IgD-negative memory B cell (primary cell): ENCODE measurements at regions not wholly inside any gene's neighbourhood (a gene's known extent, or its start where the extent isn't known, plus 50 kb on each side); places are given as distances from the start of the nearest gene placed in this dataset.
"Not testable (repeated sequence)": the region's sequence is repeated elsewhere in the genome, so short reads cannot be mapped to it uniquely, and the experiment has no call there.

ENCODE experiments used
- H3K27ac Mint-ChIP-seq, 3 donors: one replicate each; pipeline ENCODE4 v1.8.0; 2020 to 2022; ENCODE audit warnings: mild to moderate bottlenecking in 3 of 3, mixed read lengths in 3 of 3, moderate library complexity in 1 of 3
- H3K27me3 Mint-ChIP-seq: one replicate; pipeline ENCODE4 v1.8.0; 2021; ENCODE audit warnings: mixed read lengths
- H3K36me3 Mint-ChIP-seq: one replicate; pipeline ENCODE4 v1.8.0; 2020; ENCODE audit warnings: mild to moderate bottlenecking, mixed read lengths
- H3K4me1 Mint-ChIP-seq, 3 donors: one replicate each; pipeline ENCODE4 v1.8.0; 2020 to 2022; ENCODE audit warnings: mixed read lengths in 3 of 3, mild to moderate bottlenecking in 1 of 3
- H3K4me3 Mint-ChIP-seq, 4 donors: one replicate each; pipeline ENCODE4 v1.8.0; 2020 to 2022; ENCODE audit warnings: mild to moderate bottlenecking in 4 of 4, mixed read lengths in 4 of 4, moderate library complexity in 3 of 4
- H3K9me3 Mint-ChIP-seq, 3 donors: one replicate each; pipeline ENCODE4 v1.8.0; 2020 to 2021; ENCODE audit warnings: mixed read lengths in 3 of 3, mild to moderate bottlenecking in 1 of 3

DNA sequence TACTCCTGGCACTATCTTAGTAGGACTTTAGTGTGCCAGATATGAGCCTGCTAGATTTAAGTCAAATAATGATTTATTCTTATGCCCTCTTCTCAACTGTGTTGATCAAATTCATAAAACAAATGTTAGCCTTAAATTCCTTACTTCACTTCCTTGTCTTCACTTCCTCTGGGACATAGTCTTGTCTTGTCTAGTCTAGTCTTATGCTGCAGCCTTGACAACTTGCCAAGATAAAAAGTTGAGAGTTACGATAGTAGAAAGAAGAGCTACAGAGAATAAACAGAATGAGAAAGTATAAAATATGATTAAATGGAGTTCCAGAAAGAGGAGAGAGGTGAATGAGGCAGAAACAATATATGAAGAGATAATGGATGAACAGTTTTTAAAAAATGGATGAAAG lies 378.1 kb downstream of the DAD1 start:
- Mint-ChIP-seq H3K9me3 (no peaks in the 10 kb centered on the region), H3K36me3 (no peaks in the 10 kb centered on the region), H3K4me1 (no peaks in the 10 kb centered on the region), H3K27me3 (peaks cover 21% of the 10 kb centered on the region), H3K4me3 (no peak overlapping the region), H3K27ac (no peak overlapping the region)

DNA sequence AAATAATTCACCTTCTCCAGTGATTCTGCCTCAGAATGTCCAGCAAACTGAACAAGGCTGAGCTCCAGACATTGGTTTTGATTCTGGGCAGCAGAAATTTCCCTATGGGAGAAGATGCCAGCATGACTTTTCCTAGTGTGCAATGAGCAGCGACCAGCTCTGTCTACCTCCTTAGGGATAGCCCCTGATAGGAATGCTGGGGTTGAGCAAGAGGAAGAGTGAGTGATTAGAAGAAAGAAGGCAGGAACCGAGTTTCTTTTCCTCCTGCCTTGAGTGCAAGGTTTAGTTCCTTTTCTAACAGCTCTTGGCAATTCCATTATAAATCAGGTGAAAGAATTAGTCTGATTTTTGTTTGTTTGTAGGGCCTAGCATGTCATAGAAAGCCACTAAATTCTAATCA lies 379.0 kb downstream of the DAD1 start:
- H3K4me3 Mint-ChIP-seq = no peak overlapping the region

DNA sequence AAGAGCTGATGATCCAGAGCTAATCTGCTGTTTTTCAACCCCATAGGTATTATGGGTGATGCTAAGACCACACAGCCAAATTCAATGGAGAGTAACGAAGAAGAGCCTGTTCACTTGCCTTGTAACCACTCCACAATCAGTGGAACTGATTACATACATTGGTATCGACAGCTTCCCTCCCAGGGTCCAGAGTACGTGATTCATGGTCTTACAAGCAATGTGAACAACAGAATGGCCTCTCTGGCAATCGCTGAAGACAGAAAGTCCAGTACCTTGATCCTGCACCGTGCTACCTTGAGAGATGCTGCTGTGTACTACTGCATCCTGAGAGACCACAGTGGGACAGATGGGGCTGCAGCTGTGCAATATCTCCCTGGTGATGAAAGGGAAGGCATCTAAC lies 386.0 kb downstream of the DAD1 start:
- H3K4me1 Mint-ChIP-seq = no peaks in the 10 kb centered on the region
- no peak overlapping the region for H3K27ac Mint-ChIP-seq
- no peaks in the 10 kb centered on the region for H3K36me3 Mint-ChIP-seq
- peaks cover 7% of the 10 kb centered on the region for H3K27me3 Mint-ChIP-seq
- H3K9me3 Mint-ChIP-seq = peaks cover 0 to under 1% (median under 1%) of the 10 kb centered on the region in 3 donors
- no peak overlapping the region for H3K4me3 Mint-ChIP-seq

More for the DNA sequence above, 379.0 kb downstream of the DAD1 start:
- H3K27ac Mint-ChIP-seq = no peak overlapping the region
- H3K36me3 Mint-ChIP-seq = no peaks in the 10 kb centered on the region
- H3K4me1 Mint-ChIP-seq = no peaks in the 10 kb centered on the region
- no peaks in the 10 kb centered on the region for H3K9me3 Mint-ChIP-seq
- H3K27me3 Mint-ChIP-seq = peaks cover 16% of the 10 kb centered on the region

GRCh38 chr14:22202313-22202712 lies 386.7 kb downstream of the DAD1 start:
- Mint-ChIP-seq H3K4me3 (no peak overlapping the region), H3K27ac (no peak overlapping the region), H3K9me3 (peaks cover 2 to 6% (median 6%) of the 10 kb centered on the region in 3 donors), H3K36me3 (peaks cover 3% of the 10 kb centered on the region), H3K27me3 (peaks cover 3% of the 10 kb centered on the region), H3K4me1 (no peaks in the 10 kb centered on the region)

DNA sequence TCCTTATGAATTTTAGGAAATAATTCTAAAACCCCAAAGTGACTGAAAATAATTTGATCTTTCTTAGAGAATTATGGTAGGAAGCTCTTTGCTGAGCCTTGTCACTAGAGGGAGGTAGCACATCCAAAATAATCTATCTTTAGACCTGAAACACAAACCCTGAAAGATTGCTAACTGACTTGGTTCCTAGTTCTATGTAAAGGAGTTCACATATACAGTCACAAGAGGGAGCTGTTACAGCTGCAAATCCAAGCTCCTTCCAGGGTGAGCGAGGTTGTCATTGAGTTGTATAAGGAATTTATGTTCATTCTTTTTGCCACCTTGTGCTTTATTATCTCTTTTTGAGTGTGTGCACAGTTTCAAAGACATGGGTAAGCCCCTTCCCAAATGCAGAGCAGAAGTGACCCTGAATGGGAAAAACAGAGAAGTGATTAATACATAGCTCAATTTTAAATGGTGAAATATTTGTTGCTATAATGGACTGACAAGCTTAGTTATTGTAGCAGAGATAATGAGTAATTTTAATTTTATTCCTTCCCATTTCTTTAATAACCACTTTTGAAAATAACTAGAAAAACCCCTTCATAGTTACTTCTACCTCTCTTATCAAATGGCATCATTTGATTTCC lies 387.9 kb downstream of the DAD1 start:
- H3K27me3 Mint-ChIP-seq = peaks cover 3% of the 10 kb centered on the region
- no peak overlapping the region for H3K4me3 Mint-ChIP-seq
- H3K4me1 Mint-ChIP-seq = no peaks in the 10 kb centered on the region
- H3K9me3 Mint-ChIP-seq = peaks cover 4 to 6% (median 6%) of the 10 kb centered on the region in 3 donors
- H3K27ac Mint-ChIP-seq = peak overlapping the region in 1 of 3 donors; percentile 6
- peaks cover 3% of the 10 kb centered on the region for H3K36me3 Mint-ChIP-seq

GRCh38 chr14:22200131-22200530 lies 388.9 kb downstream of the DAD1 start:
- H3K27ac Mint-ChIP-seq, H3K27me3 Mint-ChIP-seq, H3K36me3 Mint-ChIP-seq, H3K9me3 Mint-ChIP-seq, H3K4me1 Mint-ChIP-seq, H3K4me3 Mint-ChIP-seq: not testable (repeated sequence)

DNA sequence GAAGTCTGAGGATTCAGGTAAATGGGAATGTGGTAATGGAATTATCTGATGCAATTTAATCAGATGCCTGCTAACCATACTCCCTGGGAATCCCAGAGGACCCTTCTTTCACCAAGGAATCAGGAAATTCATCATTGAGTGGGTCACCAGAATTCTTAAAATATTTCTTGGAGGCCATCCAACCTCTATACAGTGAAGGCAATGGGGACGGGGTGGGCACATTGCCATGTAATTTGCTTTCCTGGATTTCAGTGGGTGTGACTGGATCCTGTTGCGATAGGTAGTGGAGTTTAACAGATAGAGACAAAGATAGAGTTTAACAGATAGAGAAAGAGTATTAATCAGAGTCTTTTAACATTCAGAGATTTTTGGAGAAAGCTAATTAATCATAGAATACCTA lies 394.4 kb downstream of the DAD1 start:
- Mint-ChIP-seq H3K36me3 (peaks cover 3% of the 10 kb centered on the region), H3K27ac (no peak overlapping the region), H3K9me3 (peaks cover 4 to 6% (median 6%) of the 10 kb centered on the region in 3 donors)

GRCh38 chr14:22190411-22191191 lies 398.4 kb downstream of the DAD1 start:
- Mint-ChIP-seq H3K27me3 (peaks cover 6% of the 10 kb centered on the region), H3K27ac (no peak overlapping the region), H3K36me3 (no peaks in the 10 kb centered on the region), H3K9me3 (no peaks in the 10 kb centered on the region), H3K4me1 (no peaks in the 10 kb centered on the region), H3K4me3 (no peak overlapping the region)

More for the DNA sequence above, 394.4 kb downstream of the DAD1 start:
- Mint-ChIP-seq H3K27me3 (peaks cover 7% of the 10 kb centered on the region), H3K4me1 (no peaks in the 10 kb centered on the region), H3K4me3 (no peak overlapping the region)

DNA sequence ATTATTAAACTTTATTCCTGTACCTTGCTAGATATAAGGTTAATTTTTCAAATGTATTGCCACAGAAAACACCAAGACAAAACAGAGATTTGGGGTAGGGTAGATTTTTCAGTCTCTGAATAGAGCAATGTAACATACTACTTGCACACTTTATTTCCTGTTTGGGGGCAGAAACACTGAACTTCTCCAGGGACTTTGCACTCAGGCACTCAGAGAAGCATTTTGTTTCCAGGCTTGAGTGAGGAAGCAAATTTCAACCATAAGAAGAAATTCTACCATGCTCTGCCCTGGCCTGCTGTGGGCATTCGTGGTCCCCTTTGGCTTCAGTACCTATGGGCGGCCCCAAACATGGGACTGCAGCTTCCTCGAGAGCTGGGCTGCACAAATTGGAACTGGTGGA lies 399.1 kb downstream of the DAD1 start:
- Mint-ChIP-seq H3K27me3 (peaks cover 6% of the 10 kb centered on the region), H3K36me3 (no peaks in the 10 kb centered on the region), H3K27ac (no peak overlapping the region), H3K4me1 (no peaks in the 10 kb centered on the region), H3K9me3 (no peaks in the 10 kb centered on the region), H3K4me3 (no peak overlapping the region)

GRCh38 chr14:22188318-22188717 lies 400.7 kb downstream of the DAD1 start:
- Mint-ChIP-seq H3K36me3 (no peaks in the 10 kb centered on the region), H3K4me3 (no peak overlapping the region), H3K27me3 (peaks cover 10% of the 10 kb centered on the region), H3K9me3 (no peaks in the 10 kb centered on the region), H3K4me1 (no peaks in the 10 kb centered on the region), H3K27ac (no peak overlapping the region)

- no peak overlapping the region for H3K27ac Mint-ChIP-seq
- no peak overlapping the region for H3K4me3 Mint-ChIP-seq
- peaks cover 12% of the 10 kb centered on the region for H3K27me3 Mint-ChIP-seq
- no peaks in the 10 kb centered on the region for H3K4me1 Mint-ChIP-seq
- no peaks in the 10 kb centered on the region for H3K36me3 Mint-ChIP-seq
- no peaks in the 10 kb centered on the region for H3K9me3 Mint-ChIP-seq
Measured at GRCh38 chr14:22185789-22186188, 403.2 kb downstream of the DAD1 start.

- H3K36me3 Mint-ChIP-seq = no peaks in the 10 kb centered on the region
- H3K27me3 Mint-ChIP-seq = peaks cover 10% of the 10 kb centered on the region
- no peaks in the 10 kb centered on the region for H3K9me3 Mint-ChIP-seq
- H3K4me1 Mint-ChIP-seq = no peaks in the 10 kb centered on the region
- H3K27ac Mint-ChIP-seq = no peak overlapping the region
- no peak overlapping the region for H3K4me3 Mint-ChIP-seq
Measured at GRCh38 chr14:22185191-22185590, 403.8 kb downstream of the DAD1 start.

DNA sequence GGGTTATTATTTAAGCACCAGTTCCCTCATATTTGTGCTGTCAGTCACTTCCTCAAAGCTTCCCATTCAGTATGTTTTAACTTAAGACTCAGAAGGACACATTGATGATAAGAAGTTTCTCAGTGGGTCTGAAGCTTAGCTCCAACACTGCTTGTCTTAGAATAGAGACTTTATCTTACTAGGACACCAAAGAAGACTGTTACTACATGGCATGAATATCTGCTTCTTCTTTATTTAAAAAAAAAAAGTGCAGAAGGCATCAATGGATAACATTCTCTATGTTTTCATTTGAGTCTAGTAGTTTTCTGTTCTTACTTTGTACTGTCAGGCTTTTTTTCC lies 404.2 kb downstream of the DAD1 start:
- H3K4me1 Mint-ChIP-seq = no peaks in the 10 kb centered on the region
- H3K27me3 Mint-ChIP-seq = peaks cover 11% of the 10 kb centered on the region
- H3K36me3 Mint-ChIP-seq = no peaks in the 10 kb centered on the region
- no peak overlapping the region for H3K27ac Mint-ChIP-seq
- no peaks in the 10 kb centered on the region for H3K9me3 Mint-ChIP-seq
- H3K4me3 Mint-ChIP-seq = no peak overlapping the region

- Mint-ChIP-seq H3K27ac (no peak overlapping the region), H3K27me3 (peaks cover 16% of the 10 kb centered on the region), H3K9me3 (no peaks in the 10 kb centered on the region), H3K4me3 (no peak overlapping the region), H3K36me3 (no peaks in the 10 kb centered on the region), H3K4me1 (no peaks in the 10 kb centered on the region)
Measured at GRCh38 chr14:22184157-22184829, 404.7 kb downstream of the DAD1 start.

- H3K4me1 Mint-ChIP-seq = peaks cover 0 to 3% (median 0%) of the 10 kb centered on the region in 3 donors
- H3K4me3 Mint-ChIP-seq = no peak overlapping the region
- H3K27ac Mint-ChIP-seq = no peak overlapping the region
- no peaks in the 10 kb centered on the region for H3K36me3 Mint-ChIP-seq
- H3K9me3 Mint-ChIP-seq = no peaks in the 10 kb centered on the region
- H3K27me3 Mint-ChIP-seq = peaks cover 23% of the 10 kb centered on the region
Measured at GRCh38 chr14:22180045-22180444, 409.0 kb downstream of the DAD1 start.

DNA sequence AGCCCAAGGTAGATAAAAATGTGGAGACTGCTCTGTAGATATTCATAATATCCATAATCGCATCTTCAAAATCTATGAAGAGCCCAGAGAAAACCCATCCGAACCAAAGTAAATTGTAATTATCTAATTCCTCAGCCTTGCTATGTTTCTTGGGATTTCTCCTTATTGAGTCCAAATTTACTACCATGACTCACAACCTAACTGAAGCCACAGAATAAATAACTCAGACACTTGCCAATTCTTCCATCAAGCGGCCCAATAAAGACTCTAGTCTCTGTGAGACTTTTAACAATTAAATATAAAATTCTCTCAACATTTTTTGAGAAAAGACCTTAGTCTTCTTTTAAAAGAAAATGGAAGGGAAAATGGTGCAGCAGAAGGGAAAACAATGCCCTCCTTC lies 409.8 kb downstream of the DAD1 start:
- peaks cover 20% of the 10 kb centered on the region for H3K27me3 Mint-ChIP-seq
- H3K4me1 Mint-ChIP-seq = peaks cover 0 to 3% (median 0%) of the 10 kb centered on the region in 3 donors
- no peaks in the 10 kb centered on the region for H3K36me3 Mint-ChIP-seq
- H3K4me3 Mint-ChIP-seq = no peak overlapping the region
- no peaks in the 10 kb centered on the region for H3K9me3 Mint-ChIP-seq
- no peak overlapping the region for H3K27ac Mint-ChIP-seq
